GM19463 (cell line): ENCODE measurements at regions not wholly inside any gene's neighbourhood (a gene's known extent, or its start where the extent isn't known, plus 50 kb on each side); places are given as distances from the start of the nearest gene placed in this dataset.

Experiments
- ATAC-seq: cut with Tn5 transposase; IDR thresholded peaks from one replicate; pipeline ENCODE4 v1.9.1; 2021; ENCODE audit warnings: mild to moderate bottlenecking, moderate library complexity; ENCODE audit not compliant: unreplicated experiment

GRCh38 chr11:129268371-129268770 is 76.2 kb upstream of the ARHGAP32 start:
- ATAC-seq, result no peak

- ATAC-seq, result no peak
Observed at GRCh38 chr11:129267716-129268115, 75.6 kb upstream of the ARHGAP32 start.

- no peak for ATAC-seq
Observed at GRCh38 chr11:129266536-129266935, 74.4 kb upstream of the ARHGAP32 start.

GRCh38 chr11:129265125-129265788 is 73.1 kb upstream of the ARHGAP32 start:
- no peak for ATAC-seq

GRCh38 chr11:129264114-129264513 is 72.0 kb upstream of the ARHGAP32 start:
- ATAC-seq, result no peak

- ATAC-seq, result no peak
Observed at GRCh38 chr11:129260750-129261149, 68.6 kb upstream of the ARHGAP32 start.

GRCh38 chr11:129259931-129260348 is 67.8 kb upstream of the ARHGAP32 start:
- no peak for ATAC-seq

GRCh38 chr11:129258205-129258604 is 66.1 kb upstream of the ARHGAP32 start:
- no peak for ATAC-seq

GRCh38 chr11:129257512-129257911 is 65.4 kb upstream of the ARHGAP32 start:
- no peak for ATAC-seq

- no peak for ATAC-seq
Observed at GRCh38 chr11:129252621-129253020, 60.5 kb upstream of the ARHGAP32 start.

- ATAC-seq, result no peak
Observed at GRCh38 chr11:129251067-129251466, 58.9 kb upstream of the ARHGAP32 start.

GRCh38 chr11:129249923-129250322 is 57.8 kb upstream of the ARHGAP32 start:
- no peak for ATAC-seq

- no peak for ATAC-seq
Observed at GRCh38 chr11:129249351-129249750, 57.2 kb upstream of the ARHGAP32 start.

GRCh38 chr11:129248618-129249017 is 56.5 kb upstream of the ARHGAP32 start:
- ATAC-seq, result no peak

- ATAC-seq, result no peak
Observed at GRCh38 chr11:129247135-129247534, 55.0 kb upstream of the ARHGAP32 start.

- ATAC-seq, result no peak
Observed at GRCh38 chr11:129242855-129243254, 50.7 kb upstream of the ARHGAP32 start.
